Heart right ventricle (tissue), 16 donors: ENCODE measurements at regions not wholly inside any gene's neighbourhood (a gene's known extent, or its start where the extent isn't known, plus 50 kb on each side); places are given as distances from the start of the nearest gene placed in this dataset.
A peak's percentile ranks its signal among the peaks of the same experiment; 100 is the strongest.

Source experiments
- ATAC-seq, 8 donors: fragments of 200-7000 bp; cut with Tn5 transposase; one replicate each; pipeline ENCODE4 v1.9.1; 2020; ENCODE audit warnings: mild to moderate bottlenecking in 8 of 8, moderate library complexity in 8 of 8, moderate number of reproducible peaks in 1 of 8
- DNase-seq, 2 donors: peaks; one replicate each; pipeline ENCODE4 v3.0.0-alpha.2; 2020
- H3K27ac ChIP-seq, 10 donors: fragments of 200-600 bp; sonication (generic) in 2 of 10; one replicate each; pipeline versions ENCODE4 v1.5.0 to v1.8.0; 2020 to 2022; ENCODE audit warnings: mild to moderate bottlenecking in 3 of 10
- H3K27me3 ChIP-seq, 7 donors: fragments of 200-600 bp; one replicate each; pipeline ENCODE4 v1.8.0; 2021 to 2022; ENCODE audit warnings: mild to moderate bottlenecking in 2 of 7
- H3K36me3 ChIP-seq, 9 donors: fragments of 200-600 bp; sonication (generic) in 1 of 9; one replicate each; pipeline versions ENCODE4 v1.5.0 to v1.8.0; 2020 to 2022; ENCODE audit warnings: mild to moderate bottlenecking in 2 of 9
- H3K4me1 ChIP-seq, 9 donors: fragments of 200-600 bp; sonication (generic) in 1 of 9; one replicate each; pipeline versions ENCODE4 v1.5.0 to v1.8.0; 2020 to 2022; ENCODE audit warnings: mild to moderate bottlenecking in 4 of 9
- H3K4me3 ChIP-seq, 10 donors: fragments of 200-600 bp; sonication (generic) in 2 of 10; one replicate each; pipeline versions ENCODE4 v1.5.0 to v1.8.0; 2020 to 2022; ENCODE audit warnings: mild to moderate bottlenecking in 7 of 10, moderate library complexity in 2 of 10
- H3K9me3 ChIP-seq, 11 donors: fragments of 200-600 bp in 10 of 11; sonication (generic) in 2 of 11; one replicate each; pipeline versions ENCODE4 v1.5.0 to v1.8.0; 2013 to 2022; ENCODE audit warnings: mild to moderate bottlenecking in 2 of 11, control low read depth in 1 of 11, moderate library complexity in 1 of 11
- WGBS, 2 donors: extraction: QIAGEN DNeasy Blood & Tissue Kit; methylation state at CpG; one replicate each; pipeline ENCODE4 v1.1.7; 2013; ENCODE audit warnings: inconsistent platforms in 1 of 2; 5-methylcytosine and 5-hydroxymethylcytosine counted together
- intact Hi-C, 10 donors: fragments of 100-400 bp; cut with DNase I; formaldehyde crosslinking; loops; one replicate each; pipeline versions ENCODE4 v1.11.1 to v1.14.2; 2022
- TF ChIP-seq, protein P1 (sequence below), 9 donors: fragments of 200-600 bp; sonication (generic) in 2 of 9; IDR thresholded peaks; one replicate each; pipeline versions ENCODE4 v1.5.0 to v1.8.0; 2021 to 2022; ENCODE audit warnings: antibody characterized with exemption in 9 of 9, mild to moderate bottlenecking in 5 of 9, moderate library complexity in 1 of 9
- donor health status: Arrhythmogenic right ventricular cardiomyopathy.
- donor health status: ischemic (EF 13 %, LVEDD 7.1; RV severe dilation, severe dysfunction).
- donor health status: healthy with polysubstance abuse.
- donor health status: DM: no; HTN: yes; CAD: no.
- donor health status: DM: no; HTN: no; CAD: no.
- donor health status: ischemic (EF 25% LVEDD 6.9; RV normal size, moderate dysfunction).
- donor health status: ischemic (EF 25% LVEDD 5.7; RV mildly dilated, moderate dysfunction).
- donor health status: healthy.
- donor health status: DM: yes; HTN: yes; CAD: no.
- donor health status: Ischemic cardiomyopathy.
- donor health status: ischemic (EF 35%, LVEDD 5.7; RV mildly dilated, moderate dysfunction).
- donor health status: nonischemic (EF 11% LVEDD 7.7; RV severe dilation, severe dysfunction).
- donor health status: DM: yes; HTN: yes; CAD: no.
- donor health status: PGD.
- donor health status: ischemic (EF 29% LVEDD 5.4; RV normal size, mild dysfunction).
- donor health status: nonischemic (EF 23%, LVEDD 6.1; RV moderate dilation, normal function).

DNA sequence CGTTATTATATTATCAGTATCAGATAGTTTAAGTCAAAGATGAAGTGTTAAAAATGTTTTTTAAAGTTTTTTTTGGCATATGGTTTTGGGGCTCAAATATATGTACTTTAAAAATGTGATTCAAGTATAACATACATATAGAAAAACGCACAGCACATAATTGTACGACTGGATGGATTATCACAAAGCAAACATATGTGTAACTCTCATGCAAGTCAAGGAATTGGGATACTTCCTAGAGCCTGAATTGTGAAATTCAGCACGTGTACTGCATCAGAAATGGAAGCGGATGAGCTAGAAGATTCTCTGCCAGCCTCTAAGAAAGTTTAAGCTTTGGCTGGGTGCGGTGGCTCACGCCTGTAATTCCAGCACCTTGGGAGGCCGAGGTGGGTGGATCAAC lies 340.9 kb downstream of the PRL start:
- Histone ChIP-seq H3K36me3 (no peaks in the 10 kb centered on the region), H3K4me3 (no peak overlapping the region), H3K27me3 (no peaks in the 10 kb centered on the region), H3K27ac (no peak overlapping the region), H3K4me1 (peaks cover 5 to 41% (median 25%) of the 10 kb centered on the region in 9 donors), H3K9me3 (no peaks in the 10 kb centered on the region)
- intact Hi-C loops = no loop called here
- DNase-seq (no peak), ATAC-seq (no peak)
- TF ChIP-seq, protein P1, sequence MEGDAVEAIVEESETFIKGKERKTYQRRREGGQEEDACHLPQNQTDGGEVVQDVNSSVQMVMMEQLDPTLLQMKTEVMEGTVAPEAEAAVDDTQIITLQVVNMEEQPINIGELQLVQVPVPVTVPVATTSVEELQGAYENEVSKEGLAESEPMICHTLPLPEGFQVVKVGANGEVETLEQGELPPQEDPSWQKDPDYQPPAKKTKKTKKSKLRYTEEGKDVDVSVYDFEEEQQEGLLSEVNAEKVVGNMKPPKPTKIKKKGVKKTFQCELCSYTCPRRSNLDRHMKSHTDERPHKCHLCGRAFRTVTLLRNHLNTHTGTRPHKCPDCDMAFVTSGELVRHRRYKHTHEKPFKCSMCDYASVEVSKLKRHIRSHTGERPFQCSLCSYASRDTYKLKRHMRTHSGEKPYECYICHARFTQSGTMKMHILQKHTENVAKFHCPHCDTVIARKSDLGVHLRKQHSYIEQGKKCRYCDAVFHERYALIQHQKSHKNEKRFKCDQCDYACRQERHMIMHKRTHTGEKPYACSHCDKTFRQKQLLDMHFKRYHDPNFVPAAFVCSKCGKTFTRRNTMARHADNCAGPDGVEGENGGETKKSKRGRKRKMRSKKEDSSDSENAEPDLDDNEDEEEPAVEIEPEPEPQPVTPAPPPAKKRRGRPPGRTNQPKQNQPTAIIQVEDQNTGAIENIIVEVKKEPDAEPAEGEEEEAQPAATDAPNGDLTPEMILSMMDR (IDR thresholded peaks at IDR 0.05) = no peak
- WGBS, 2 donors = 95 to 96% methylated on average over 8 of the region's 8 CpGs

DNA sequence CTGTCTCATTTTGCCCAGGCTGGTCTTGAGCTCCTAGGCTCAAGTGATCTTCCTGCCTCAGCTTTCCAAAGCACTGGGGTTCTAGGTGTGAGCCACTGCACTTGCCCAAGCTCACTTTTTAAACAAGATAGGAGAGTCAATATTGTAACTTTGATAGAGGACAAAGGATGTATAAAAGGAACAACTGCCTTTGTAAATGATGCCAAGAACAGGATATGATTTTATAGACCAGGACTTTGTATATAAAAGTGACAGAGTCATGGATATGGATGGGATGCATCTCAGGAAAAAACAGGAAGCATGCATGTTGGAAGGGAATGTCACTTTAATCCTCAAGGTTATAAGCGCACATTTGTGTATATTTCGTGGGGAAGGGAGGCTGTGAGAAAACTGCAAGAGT lies 338.4 kb downstream of the PRL start:
- no peak overlapping the region for H3K4me3 ChIP-seq
- H3K9me3 ChIP-seq = no peaks in the 10 kb centered on the region
- no peaks in the 10 kb centered on the region for H3K36me3 ChIP-seq
- H3K27ac ChIP-seq = no peak overlapping the region
- ATAC-seq = no peak
- H3K27me3 ChIP-seq = no peaks in the 10 kb centered on the region
- TF ChIP-seq, protein P1 (IDR thresholded peaks at IDR 0.05) = no peak
- intact Hi-C loops = no loop called here
- WGBS, 2 donors = 79 to 84% methylated on average over 2 of the region's 2 CpGs
- DNase-seq = no peak
- H3K4me1 ChIP-seq = peaks cover 4 to 19% (median 16%) of the 10 kb centered on the region in 9 donors

- Histone ChIP-seq H3K27ac (no peak overlapping the region), H3K27me3 (no peaks in the 10 kb centered on the region), H3K4me1 (peaks cover 0 to 18% (median 6%) of the 10 kb centered on the region in 9 donors), H3K4me3 (no peak overlapping the region), H3K36me3 (no peaks in the 10 kb centered on the region), H3K9me3 (no peaks in the 10 kb centered on the region)
- intact Hi-C loops = no loop called here
- no peak for DNase-seq
- ATAC-seq = no peak
- WGBS, 2 donors = 97 to 98% methylated on average over 4 of the region's 4 CpGs
- TF ChIP-seq, protein P1 (IDR thresholded peaks at IDR 0.05) = no peak
Measured at GRCh38 chr6:21961226-21961625, 335.6 kb downstream of the PRL start.

DNA sequence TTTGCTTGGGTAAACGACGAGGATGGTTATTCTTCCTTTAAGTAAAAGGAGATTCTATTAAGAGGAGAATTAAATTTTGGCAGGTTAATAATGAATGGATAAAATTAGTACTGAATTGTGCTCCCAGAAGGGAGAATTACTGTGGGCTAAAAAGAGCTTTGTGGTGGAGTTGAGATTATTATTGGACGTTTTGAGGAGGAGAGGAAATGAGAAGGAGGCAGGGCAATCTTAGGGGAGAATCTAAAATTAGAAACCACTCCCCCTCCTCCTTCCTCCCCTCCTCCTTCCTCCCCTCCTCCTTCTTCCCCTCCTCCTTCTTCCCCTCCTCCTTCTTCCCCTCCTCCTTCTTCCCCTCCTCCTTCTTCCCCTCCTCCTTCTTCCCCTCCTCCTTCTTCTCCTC lies 331.8 kb downstream of the PRL start:
- intact Hi-C loops = no loop called here
- Histone ChIP-seq H3K27me3 (no peaks in the 10 kb centered on the region), H3K9me3 (no peaks in the 10 kb centered on the region), H3K36me3 (no peaks in the 10 kb centered on the region), H3K27ac (no peak overlapping the region), H3K4me1 (peaks cover 0 to 20% (median 13%) of the 10 kb centered on the region in 9 donors), H3K4me3 (no peak overlapping the region)
- TF ChIP-seq, protein P1 (IDR thresholded peaks at IDR 0.05) = no peak
- no peak for DNase-seq
- WGBS, 2 donors = 41% methylated on average over 3 of the region's 3 CpGs
- peak in 2 of 8 donors; percentile 41 to 56 for ATAC-seq
